ENCODE measurements at regions not wholly inside any gene's neighbourhood (a gene's known extent, or its start where the extent isn't known, plus 50 kb on each side); places are given as distances from the start of the nearest gene placed in this dataset.

GRCh38 chr13:106403280-106403679 is 132.2 kb downstream of the EFNB2 start:
- CTCF ChIA-PET, result interaction anchor here (0.6 kb wide), 1 partner anchor 56 kb away, joined by 3 read pairs; no protein-coding TSS in a partner anchor
- TF ChIP-seq ZNF146 (tag by site-specific recombination; IDR thresholded peaks at IDR 0.05) (no peak), ZNF529 (tag by site-specific recombination; IDR thresholded peaks at IDR 0.05; ENCODE audit: insufficient replicate concordance) (no peak), ZSCAN23 (tag by site-specific recombination; IDR thresholded peaks at IDR 0.05) (no peak), ZEB2 (tag by site-specific recombination; IDR thresholded peaks at IDR 0.05) (no peak), ZNF692 (tag by site-specific recombination; IDR thresholded peaks at IDR 0.05) (no peak), REPIN1 (tag by site-specific recombination; IDR thresholded peaks at IDR 0.05; ENCODE audit: low read depth) (no peak), ZNF148 (tag by site-specific recombination; IDR thresholded peaks at IDR 0.05; ENCODE audit: borderline replicate concordance) (no peak), PBX3 (CRISPR knock-in tag; IDR thresholded peaks at IDR 0.05) (no peak), GFI1B (tag by site-specific recombination; IDR thresholded peaks at IDR 0.05) (no peak), KLF1 (tag by site-specific recombination; IDR thresholded peaks at IDR 0.05) (no peak), ZSCAN30 (tag by site-specific recombination; IDR thresholded peaks at IDR 0.05) (no peak), ZBTB11 (tag by site-specific recombination; conservative IDR thresholded peaks at IDR 0.05; ENCODE audit: low read depth) (no peak), OVOL3 (tag by site-specific recombination; IDR thresholded peaks at IDR 0.05) (no peak), ZNF777 (tag by site-specific recombination; IDR thresholded peaks at IDR 0.05; ENCODE audit: borderline replicate concordance) (no peak), KLF8 (tag by site-specific recombination; IDR thresholded peaks at IDR 0.05) (no peak), HIC1 (tag by site-specific recombination; IDR thresholded peaks at IDR 0.05) (no peak), ZFHX2 (tag by site-specific recombination; conservative IDR thresholded peaks at IDR 0.05) (no peak)
- Histone ChIP-seq H3K4me1 (ENCODE audit: control insufficient read depth, insufficient read depth, low read length) (no peaks in the 10 kb centered on the region), H3K9me3 (ENCODE audit: control insufficient read depth, insufficient read depth, low read depth, low read length) (no peaks in the 10 kb centered on the region), H3K36me3 (ENCODE audit: control insufficient read depth in 2 of 2, insufficient read depth in 1 of 2, low read length in 2 of 2) (no peaks in the 10 kb centered on the region), H3K4me3 (ENCODE audit: low read depth, low read length) (no peak overlapping the region), H3K27ac (ENCODE audit: extremely low read depth, low read depth, low read length) (no peak overlapping the region)
- POLR2A ChIA-PET, result no interaction called here
